Breast epithelium (tissue), 3 donors: ENCODE measurements at regions not wholly inside any gene's neighbourhood (a gene's known extent, or its start where the extent isn't known, plus 50 kb on each side); places are given as distances from the start of the nearest gene placed in this dataset.

Experiments used
- POLR2A ChIP-seq: fragments of 450-650 bp; IDR thresholded peaks from one replicate; pipeline ENCODE4 v1.6.1; 2016; ENCODE audit warnings: antibody characterized with exemption, mild to moderate bottlenecking, moderate library complexity
- TF ChIP-seq, protein P1 (sequence below), 3 donors: fragments of 450-650 bp; IDR thresholded peaks; one replicate each; pipeline ENCODE4 v1.5.1; 2016 to 2017; ENCODE audit warnings: antibody characterized with exemption in 3 of 3, mild to moderate bottlenecking in 3 of 3, moderate library complexity in 3 of 3

DNA sequence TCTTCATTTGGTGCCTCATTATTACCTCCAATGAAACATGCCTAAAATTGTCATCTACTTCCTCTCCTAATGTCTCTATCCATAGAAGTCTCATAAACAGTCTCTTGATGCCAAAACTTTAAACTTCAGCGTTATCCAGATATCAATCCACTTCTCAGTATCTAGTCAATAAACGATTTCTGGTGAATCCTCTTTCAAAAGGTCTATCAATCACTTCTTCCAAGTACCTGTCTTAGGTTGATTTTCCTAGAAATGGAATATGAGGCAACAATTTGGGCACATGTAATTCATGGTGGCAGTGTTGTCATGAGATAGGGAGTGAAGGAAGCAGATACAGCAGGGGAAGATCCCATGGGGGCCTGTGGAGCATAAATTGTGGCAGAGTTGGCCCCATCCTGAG is 348.5 kb upstream of the POU1F1 start:
- TF ChIP-seq, protein P1, sequence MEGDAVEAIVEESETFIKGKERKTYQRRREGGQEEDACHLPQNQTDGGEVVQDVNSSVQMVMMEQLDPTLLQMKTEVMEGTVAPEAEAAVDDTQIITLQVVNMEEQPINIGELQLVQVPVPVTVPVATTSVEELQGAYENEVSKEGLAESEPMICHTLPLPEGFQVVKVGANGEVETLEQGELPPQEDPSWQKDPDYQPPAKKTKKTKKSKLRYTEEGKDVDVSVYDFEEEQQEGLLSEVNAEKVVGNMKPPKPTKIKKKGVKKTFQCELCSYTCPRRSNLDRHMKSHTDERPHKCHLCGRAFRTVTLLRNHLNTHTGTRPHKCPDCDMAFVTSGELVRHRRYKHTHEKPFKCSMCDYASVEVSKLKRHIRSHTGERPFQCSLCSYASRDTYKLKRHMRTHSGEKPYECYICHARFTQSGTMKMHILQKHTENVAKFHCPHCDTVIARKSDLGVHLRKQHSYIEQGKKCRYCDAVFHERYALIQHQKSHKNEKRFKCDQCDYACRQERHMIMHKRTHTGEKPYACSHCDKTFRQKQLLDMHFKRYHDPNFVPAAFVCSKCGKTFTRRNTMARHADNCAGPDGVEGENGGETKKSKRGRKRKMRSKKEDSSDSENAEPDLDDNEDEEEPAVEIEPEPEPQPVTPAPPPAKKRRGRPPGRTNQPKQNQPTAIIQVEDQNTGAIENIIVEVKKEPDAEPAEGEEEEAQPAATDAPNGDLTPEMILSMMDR (IDR thresholded peaks at IDR 0.05): no peak
- TF ChIP-seq POLR2A: no peak
